Endothelial cell of umbilical vein (primary cell): ENCODE measurements at regions not wholly inside any gene's neighbourhood (a gene's known extent, or its start where the extent isn't known, plus 50 kb on each side); places are given as distances from the start of the nearest gene placed in this dataset.

Experiments
- POLR2A ChIP-seq: IDR thresholded peaks from 2 replicates; pipeline ENCODE4 v1.6.1; 2012; ENCODE audit warnings: low read depth, mild to moderate bottlenecking, control low read depth, low read length
- POLR2AphosphoS5 ChIP-seq: IDR thresholded peaks from 2 replicates; pipeline ENCODE4 v1.6.1; 2012; ENCODE audit warnings: low read depth, mild to moderate bottlenecking, control low read depth, low read length, moderate library complexity; ENCODE audit not compliant: insufficient read depth
- TF ChIP-seq, protein P1 (sequence below), 2 donors: IDR thresholded peaks; 1 replicate in 1 of 2; 2 replicates in 1 of 2; pipeline ENCODE4 v1.5.1; 2011; ENCODE audit warnings: low read length in 2 of 2, mild to moderate bottlenecking in 2 of 2, moderate library complexity in 2 of 2, control low read depth in 1 of 2, inconsistent platforms in 1 of 2, low read depth in 1 of 2; ENCODE audit not compliant: insufficient read depth in 1 of 2; ENCODE audit errors: extremely low read depth in 1 of 2

DNA sequence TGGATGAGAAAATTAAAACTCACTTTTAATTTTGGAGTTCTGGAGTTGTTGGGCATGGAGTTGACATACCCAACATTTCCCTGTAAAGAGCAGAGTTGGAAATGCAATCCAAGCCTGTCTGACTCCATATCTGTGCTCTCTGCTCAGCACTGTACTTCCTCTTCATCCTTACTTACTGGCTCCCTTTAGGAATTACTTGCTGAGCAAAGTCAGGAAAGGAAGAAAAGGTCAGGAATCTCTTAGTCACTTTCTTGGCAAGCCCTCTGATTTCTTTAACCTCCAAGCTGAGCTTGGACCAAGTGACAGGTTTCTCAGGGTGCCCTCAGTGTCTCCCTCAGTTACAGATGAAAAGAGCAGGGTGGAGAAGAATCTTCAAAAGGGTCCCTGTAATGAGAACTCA lies 501.5 kb downstream of the ZIC3 start:
- TF ChIP-seq POLR2AphosphoS5 = no peak
- TF ChIP-seq, protein P1, sequence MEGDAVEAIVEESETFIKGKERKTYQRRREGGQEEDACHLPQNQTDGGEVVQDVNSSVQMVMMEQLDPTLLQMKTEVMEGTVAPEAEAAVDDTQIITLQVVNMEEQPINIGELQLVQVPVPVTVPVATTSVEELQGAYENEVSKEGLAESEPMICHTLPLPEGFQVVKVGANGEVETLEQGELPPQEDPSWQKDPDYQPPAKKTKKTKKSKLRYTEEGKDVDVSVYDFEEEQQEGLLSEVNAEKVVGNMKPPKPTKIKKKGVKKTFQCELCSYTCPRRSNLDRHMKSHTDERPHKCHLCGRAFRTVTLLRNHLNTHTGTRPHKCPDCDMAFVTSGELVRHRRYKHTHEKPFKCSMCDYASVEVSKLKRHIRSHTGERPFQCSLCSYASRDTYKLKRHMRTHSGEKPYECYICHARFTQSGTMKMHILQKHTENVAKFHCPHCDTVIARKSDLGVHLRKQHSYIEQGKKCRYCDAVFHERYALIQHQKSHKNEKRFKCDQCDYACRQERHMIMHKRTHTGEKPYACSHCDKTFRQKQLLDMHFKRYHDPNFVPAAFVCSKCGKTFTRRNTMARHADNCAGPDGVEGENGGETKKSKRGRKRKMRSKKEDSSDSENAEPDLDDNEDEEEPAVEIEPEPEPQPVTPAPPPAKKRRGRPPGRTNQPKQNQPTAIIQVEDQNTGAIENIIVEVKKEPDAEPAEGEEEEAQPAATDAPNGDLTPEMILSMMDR (IDR thresholded peaks at IDR 0.05; ENCODE audit: extremely low read depth in 1 of 2, insufficient read depth in 1 of 2, low read depth in 1 of 2, low read length in 2 of 2) = no peak
- TF ChIP-seq POLR2A = no peak
